ENCODE measurements at regions not wholly inside any gene's neighbourhood (a gene's known extent, or its start where the extent isn't known, plus 50 kb on each side); places are given as distances from the start of the nearest gene placed in this dataset.

DNA sequence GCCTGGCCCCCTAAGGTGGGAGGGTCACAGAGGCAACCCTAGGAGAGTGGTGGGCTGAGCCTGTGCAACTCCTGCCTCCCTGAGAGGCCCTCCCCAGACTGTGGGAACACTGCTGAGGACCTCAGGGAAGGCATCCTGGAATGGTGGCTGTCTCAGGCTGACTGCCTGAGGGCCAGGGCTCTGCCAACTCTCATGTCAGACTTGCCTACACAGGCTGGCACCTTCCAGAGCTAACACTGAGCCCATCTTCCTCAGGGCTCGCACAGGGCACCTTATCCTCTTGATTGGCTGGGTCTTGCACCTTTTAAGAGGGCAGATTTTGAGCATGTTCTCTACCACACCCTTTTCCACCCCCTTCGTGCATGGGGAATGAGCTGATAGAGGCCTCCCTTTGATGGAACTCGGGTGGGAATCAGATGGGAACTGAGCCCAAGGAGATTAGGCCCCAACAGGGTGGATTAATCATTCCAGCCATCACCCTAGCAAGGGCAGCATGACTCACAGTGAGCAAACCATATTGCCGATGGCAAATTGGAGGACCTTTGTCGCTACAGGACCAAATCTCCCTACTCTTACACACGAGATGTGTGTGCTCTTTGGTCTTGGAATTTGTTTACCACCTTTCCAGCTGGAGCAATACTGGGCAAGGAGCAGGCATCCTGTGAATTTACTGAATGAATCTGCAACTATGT is 702.8 kb downstream of the VRK1 start:
- ChIA-PET CTCF (no interaction called here), POLR2A (no interaction called here)
- no peaks in the 10 kb centered on the region for H3K9me2 ChIP-seq
- WGBS (ENCODE audit: low lambda C conversion rate): 0% methylated on average over 5 of the region's 6 CpGs
- DNase-seq: no peak
- no peaks in the 10 kb centered on the region for H3K4me1 ChIP-seq (ENCODE audit: control insufficient read depth in 1 of 2, insufficient read depth in 2 of 2, low read depth in 1 of 2, low read length in 1 of 2)
- no peaks in the 10 kb centered on the region for H3K27me3 ChIP-seq (ENCODE audit: insufficient read depth)
- H3F3A ChIP-seq (replicated peaks; ENCODE audit: insufficient read depth): no peaks in the 10 kb centered on the region
- no peaks in the 10 kb centered on the region for H3K79me2 ChIP-seq (ENCODE audit: insufficient read depth)
- H4K20me1 ChIP-seq (ENCODE audit: insufficient read depth): no peaks in the 10 kb centered on the region
- H3K27ac ChIP-seq (ENCODE audit: low read depth in 2 of 2, low read length in 1 of 2): no peak overlapping the region
- no peaks in the 10 kb centered on the region for H3K9me3 ChIP-seq
- H3K4me3 ChIP-seq (ENCODE audit: low read depth in 2 of 2, low read length in 1 of 2): no peak overlapping the region
- no peak overlapping the region for H3K9ac ChIP-seq
- H3K36me3 ChIP-seq (replicated peaks in 1 of 2; ENCODE audit: control insufficient read depth in 1 of 2, insufficient read depth in 2 of 2, low read length in 1 of 2): no peaks in the 10 kb centered on the region
- no peak overlapping the region for H3K4me2 ChIP-seq
- H2AFZ ChIP-seq (ENCODE audit: low read depth): no peak overlapping the region
- TF ChIP-seq YY1 (IDR thresholded peaks at IDR 0.05; ENCODE audit: low read depth) (no peak), FOSL2 (IDR thresholded peaks at IDR 0.05; ENCODE audit: borderline replicate concordance, low read depth) (no peak), NRF1 (IDR thresholded peaks at IDR 0.05; ENCODE audit: low read depth, low read length) (no peak), ZBTB33 (IDR thresholded peaks at IDR 0.05; ENCODE audit: borderline replicate concordance, low read depth) (no peak)
- TF ChIP-seq, protein P1, sequence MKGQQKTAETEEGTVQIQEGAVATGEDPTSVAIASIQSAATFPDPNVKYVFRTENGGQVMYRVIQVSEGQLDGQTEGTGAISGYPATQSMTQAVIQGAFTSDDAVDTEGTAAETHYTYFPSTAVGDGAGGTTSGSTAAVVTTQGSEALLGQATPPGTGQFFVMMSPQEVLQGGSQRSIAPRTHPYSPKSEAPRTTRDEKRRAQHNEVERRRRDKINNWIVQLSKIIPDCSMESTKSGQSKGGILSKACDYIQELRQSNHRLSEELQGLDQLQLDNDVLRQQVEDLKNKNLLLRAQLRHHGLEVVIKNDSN (IDR thresholded peaks at IDR 0.05; ENCODE audit: borderline replicate concordance, low read depth): no peak
- TF ChIP-seq, protein P2, sequence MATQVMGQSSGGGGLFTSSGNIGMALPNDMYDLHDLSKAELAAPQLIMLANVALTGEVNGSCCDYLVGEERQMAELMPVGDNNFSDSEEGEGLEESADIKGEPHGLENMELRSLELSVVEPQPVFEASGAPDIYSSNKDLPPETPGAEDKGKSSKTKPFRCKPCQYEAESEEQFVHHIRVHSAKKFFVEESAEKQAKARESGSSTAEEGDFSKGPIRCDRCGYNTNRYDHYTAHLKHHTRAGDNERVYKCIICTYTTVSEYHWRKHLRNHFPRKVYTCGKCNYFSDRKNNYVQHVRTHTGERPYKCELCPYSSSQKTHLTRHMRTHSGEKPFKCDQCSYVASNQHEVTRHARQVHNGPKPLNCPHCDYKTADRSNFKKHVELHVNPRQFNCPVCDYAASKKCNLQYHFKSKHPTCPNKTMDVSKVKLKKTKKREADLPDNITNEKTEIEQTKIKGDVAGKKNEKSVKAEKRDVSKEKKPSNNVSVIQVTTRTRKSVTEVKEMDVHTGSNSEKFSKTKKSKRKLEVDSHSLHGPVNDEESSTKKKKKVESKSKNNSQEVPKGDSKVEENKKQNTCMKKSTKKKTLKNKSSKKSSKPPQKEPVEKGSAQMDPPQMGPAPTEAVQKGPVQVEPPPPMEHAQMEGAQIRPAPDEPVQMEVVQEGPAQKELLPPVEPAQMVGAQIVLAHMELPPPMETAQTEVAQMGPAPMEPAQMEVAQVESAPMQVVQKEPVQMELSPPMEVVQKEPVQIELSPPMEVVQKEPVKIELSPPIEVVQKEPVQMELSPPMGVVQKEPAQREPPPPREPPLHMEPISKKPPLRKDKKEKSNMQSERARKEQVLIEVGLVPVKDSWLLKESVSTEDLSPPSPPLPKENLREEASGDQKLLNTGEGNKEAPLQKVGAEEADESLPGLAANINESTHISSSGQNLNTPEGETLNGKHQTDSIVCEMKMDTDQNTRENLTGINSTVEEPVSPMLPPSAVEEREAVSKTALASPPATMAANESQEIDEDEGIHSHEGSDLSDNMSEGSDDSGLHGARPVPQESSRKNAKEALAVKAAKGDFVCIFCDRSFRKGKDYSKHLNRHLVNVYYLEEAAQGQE (IDR thresholded peaks at IDR 0.05; ENCODE audit: low read depth, low read length): no peak

DNA sequence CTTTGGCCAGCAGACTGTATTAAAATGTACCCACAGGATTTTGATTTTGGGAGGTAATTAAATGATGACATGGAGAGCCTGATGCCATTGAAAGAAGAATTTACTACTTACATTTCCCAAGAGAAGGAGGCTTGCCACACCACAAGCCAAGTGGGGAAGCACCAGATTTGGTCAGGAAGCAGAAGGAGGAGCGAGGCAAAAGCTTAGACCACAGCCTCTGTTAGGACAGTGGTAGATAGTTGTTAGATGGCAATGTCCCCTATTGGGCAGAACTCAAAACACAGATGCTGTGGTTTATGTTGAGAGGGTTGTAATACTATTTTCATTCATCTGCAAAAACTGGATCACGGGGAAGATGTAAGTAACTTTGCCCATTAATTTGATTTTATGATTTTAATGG is 709.4 kb downstream of the VRK1 start:
- no peaks in the 10 kb centered on the region; the same call in 1 of the 2 replicates for H3K9me3 ChIP-seq
- H3K36me3 ChIP-seq (replicated peaks in 1 of 2; ENCODE audit: control insufficient read depth in 1 of 2, insufficient read depth in 2 of 2, low read length in 1 of 2): no peaks in the 10 kb centered on the region
- H3K4me1 ChIP-seq (ENCODE audit: control insufficient read depth in 1 of 2, insufficient read depth in 2 of 2, low read depth in 1 of 2, low read length in 1 of 2): no peaks in the 10 kb centered on the region
- H3K27me3 ChIP-seq (ENCODE audit: insufficient read depth): no peaks in the 10 kb centered on the region
- H3K4me3 ChIP-seq (ENCODE audit: low read depth in 2 of 2, low read length in 1 of 2): no peak overlapping the region
- no peaks in the 10 kb centered on the region for H3K79me2 ChIP-seq (ENCODE audit: insufficient read depth)
- no peaks in the 10 kb centered on the region for H3F3A ChIP-seq (replicated peaks; ENCODE audit: insufficient read depth)
- H3K9me2 ChIP-seq: no peaks in the 10 kb centered on the region
- no peaks in the 10 kb centered on the region for H4K20me1 ChIP-seq (ENCODE audit: insufficient read depth)
- no peak overlapping the region for H2AFZ ChIP-seq (ENCODE audit: low read depth)
- CTCF ChIA-PET: no interaction called here
- H3K4me2 ChIP-seq: no peak overlapping the region
- DNase-seq: no peak
- TF ChIP-seq POLR2AphosphoS5 (IDR thresholded peaks at IDR 0.05; ENCODE audit: low read depth, low read length) (no peak), EZH2phosphoT487 (IDR thresholded peaks at IDR 0.05; ENCODE audit: borderline replicate concordance, low read depth) (no peak), SIN3A (IDR thresholded peaks at IDR 0.05; ENCODE audit: borderline replicate concordance, low read depth, low read length) (no peak), CHD2 (IDR thresholded peaks at IDR 0.05; ENCODE audit: low read length, partially characterized antibody) (no peak), MEF2A (IDR thresholded peaks at IDR 0.05; ENCODE audit: borderline replicate concordance, low read depth) (no peak), JUND (IDR thresholded peaks at IDR 0.05) (no peak), GABPA (IDR thresholded peaks at IDR 0.05; ENCODE audit: low read depth) (no peak), RAD21 (IDR thresholded peaks at IDR 0.05; ENCODE audit: low read length) (no peak)
- TF ChIP-seq, protein P3, sequence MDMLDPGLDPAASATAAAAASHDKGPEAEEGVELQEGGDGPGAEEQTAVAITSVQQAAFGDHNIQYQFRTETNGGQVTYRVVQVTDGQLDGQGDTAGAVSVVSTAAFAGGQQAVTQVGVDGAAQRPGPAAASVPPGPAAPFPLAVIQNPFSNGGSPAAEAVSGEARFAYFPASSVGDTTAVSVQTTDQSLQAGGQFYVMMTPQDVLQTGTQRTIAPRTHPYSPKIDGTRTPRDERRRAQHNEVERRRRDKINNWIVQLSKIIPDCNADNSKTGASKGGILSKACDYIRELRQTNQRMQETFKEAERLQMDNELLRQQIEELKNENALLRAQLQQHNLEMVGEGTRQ (IDR thresholded peaks at IDR 0.05; ENCODE audit: borderline replicate concordance, low read depth, low read length): no peak
- H3K27ac ChIP-seq (ENCODE audit: low read depth in 2 of 2, low read length in 1 of 2): no peak overlapping the region
- H3K9ac ChIP-seq: no peak overlapping the region
- POLR2A ChIA-PET: no interaction called here
- 3% methylated on average over 2 of the region's 2 CpGs for WGBS (ENCODE audit: low lambda C conversion rate)

Measured in SK-N-SH (cell line).